ENCODE measurements at regions not wholly inside any gene's neighbourhood (a gene's known extent, or its start where the extent isn't known, plus 50 kb on each side); places are given as distances from the start of the nearest gene placed in this dataset.

- no peak for DNase-seq (ENCODE audit: low read depth in 2 of 2)
- TF ChIP-seq CTCF (IDR thresholded peaks at IDR 0.05; ENCODE audit: low read depth, low read length) = no peak
- no peak overlapping the region for H3K4me3 ChIP-seq (replicated peaks in 1 of 2; ENCODE audit: low read depth in 2 of 2, low read length in 2 of 2)
Measured at GRCh38 chr5:110012145-110012544, 322.4 kb downstream of the MAN2A1 start.

GRCh38 chr5:110013017-110013416 is 323.3 kb downstream of the MAN2A1 start:
- H3K4me3 ChIP-seq (replicated peaks in 1 of 2; ENCODE audit: low read depth in 2 of 2, low read length in 2 of 2) = no peak overlapping the region
- no peak for DNase-seq (ENCODE audit: low read depth in 2 of 2)
- no peak for TF ChIP-seq CTCF (IDR thresholded peaks at IDR 0.05; ENCODE audit: low read depth, low read length)

- no peak for DNase-seq (ENCODE audit: low read depth in 2 of 2)
- TF ChIP-seq CTCF (IDR thresholded peaks at IDR 0.05; ENCODE audit: low read depth, low read length) = no peak
- H3K4me3 ChIP-seq (replicated peaks in 1 of 2; ENCODE audit: low read depth in 2 of 2, low read length in 2 of 2) = no peak overlapping the region
Measured at GRCh38 chr5:110017854-110018253, 328.1 kb downstream of the MAN2A1 start.

GRCh38 chr5:110018509-110018908 is 328.8 kb downstream of the MAN2A1 start:
- DNase-seq (ENCODE audit: low read depth in 2 of 2) = no peak
- no peak overlapping the region for H3K4me3 ChIP-seq (replicated peaks in 1 of 2; ENCODE audit: low read depth in 2 of 2, low read length in 2 of 2)
- TF ChIP-seq CTCF (IDR thresholded peaks at IDR 0.05; ENCODE audit: low read depth, low read length) = no peak

- no peak for TF ChIP-seq CTCF (IDR thresholded peaks at IDR 0.05; ENCODE audit: low read depth, low read length)
- no peak overlapping the region for H3K4me3 ChIP-seq (replicated peaks in 1 of 2; ENCODE audit: low read depth in 2 of 2, low read length in 2 of 2)
- DNase-seq (ENCODE audit: low read depth in 2 of 2) = no peak
Measured at GRCh38 chr5:110019119-110019518, 329.4 kb downstream of the MAN2A1 start.

- no peak for DNase-seq (ENCODE audit: low read depth in 2 of 2)
Measured at GRCh38 chr5:110019780-110020179, 330.1 kb downstream of the MAN2A1 start.

More at GRCh38 chr5:110019780-110020179, 330.1 kb downstream of the MAN2A1 start:
- no peak for TF ChIP-seq CTCF (IDR thresholded peaks at IDR 0.05; ENCODE audit: low read depth, low read length)
- no peak overlapping the region for H3K4me3 ChIP-seq (replicated peaks in 1 of 2; ENCODE audit: low read depth in 2 of 2, low read length in 2 of 2)
